Limb (tissue), 2 donors: ENCODE measurements at regions not wholly inside any gene's neighbourhood (a gene's known extent, or its start where the extent isn't known, plus 50 kb on each side); places are given as distances from the start of the nearest gene placed in this dataset.
A peak's percentile ranks its signal among the peaks of the same experiment; 100 is the strongest.
"Not testable (repeated sequence)": the region's sequence is repeated elsewhere in the genome, so short reads cannot be mapped to it uniquely, and the experiment has no call there.

Source experiments
- DNase-seq, 2 donors: peaks; one replicate each; pipeline ENCODE4 v3.0.0-alpha.2; 2016; ENCODE audit errors: extremely low spot score in 2 of 2

DNA sequence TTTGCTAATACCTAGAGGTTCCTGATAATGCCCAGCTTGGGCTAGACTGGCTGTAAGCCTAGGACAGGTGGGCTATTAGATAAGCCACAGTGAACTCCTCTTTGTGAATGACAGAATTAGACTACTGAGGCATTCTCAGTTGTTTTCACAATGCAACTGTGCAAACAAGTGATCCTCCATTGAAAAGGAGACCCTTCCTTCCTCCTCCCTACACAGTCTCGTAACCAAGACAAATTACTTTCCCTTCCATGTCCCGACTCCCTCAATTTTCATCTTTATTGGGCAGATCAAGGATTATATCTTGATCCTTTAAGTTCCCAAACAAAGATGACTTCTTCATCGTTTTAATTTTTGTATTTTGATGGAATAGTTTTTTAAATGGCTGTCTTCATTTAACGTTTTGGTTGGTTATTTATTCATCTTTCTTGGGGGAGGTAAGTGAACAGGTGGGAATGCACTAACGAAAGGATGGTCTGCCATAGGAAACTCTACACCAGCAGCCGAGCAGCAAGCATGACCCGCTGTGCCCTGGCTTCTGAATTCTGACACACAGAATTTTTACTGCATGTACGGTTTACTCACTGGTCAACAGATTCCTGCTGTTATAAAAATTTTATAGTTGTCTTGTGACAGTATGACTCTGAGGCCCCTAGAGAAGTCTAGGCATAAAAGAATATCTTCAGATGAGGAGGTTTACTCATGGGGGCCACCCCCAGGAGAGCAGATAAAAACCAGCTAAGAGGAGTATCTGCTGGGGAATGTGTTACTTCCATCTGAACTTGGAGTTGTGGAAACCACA, 137.5 kb upstream of the TUT7 start:
- no peak for DNase-seq

DNA sequence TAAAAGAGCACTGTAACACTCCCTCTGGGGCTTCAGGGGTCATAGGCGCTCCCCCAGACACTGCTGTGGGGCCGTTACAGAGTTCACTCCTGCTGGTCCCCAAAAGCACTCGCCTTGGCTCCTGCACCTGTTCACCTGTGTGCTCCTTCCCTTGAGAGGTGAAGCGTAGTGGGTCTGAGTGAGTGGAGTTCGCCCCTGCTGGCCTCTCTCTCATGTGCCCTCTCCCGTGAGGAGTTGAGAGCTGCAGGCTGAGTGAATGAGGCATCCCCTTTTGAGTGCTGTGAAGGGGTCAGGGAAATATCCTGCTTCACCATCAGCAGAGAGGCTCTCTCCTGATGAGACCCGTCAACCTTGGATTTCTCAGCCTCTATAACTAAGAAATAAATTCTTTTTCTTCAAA, 134.6 kb upstream of the TUT7 start:
- DNase-seq = no peak

DNA sequence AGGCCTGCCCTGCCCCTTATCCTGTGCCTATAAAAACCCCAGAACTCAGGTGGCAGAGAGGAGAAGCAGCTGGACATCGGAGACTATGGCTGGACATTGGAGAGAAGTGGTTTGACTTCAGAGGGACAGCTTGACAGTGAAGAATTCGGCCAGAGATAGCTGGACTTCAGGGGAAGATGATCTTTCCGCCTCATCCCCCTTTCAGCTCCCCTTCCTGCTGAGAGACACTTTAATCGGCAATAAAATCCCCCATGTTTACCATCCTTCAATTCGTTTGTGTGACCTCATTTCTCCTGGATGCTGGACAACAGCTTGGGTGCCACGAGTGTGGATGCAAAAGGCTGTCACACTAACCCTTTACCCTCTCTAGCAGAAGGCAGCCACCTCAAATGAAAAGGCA, 134.1 kb upstream of the TUT7 start:
- no peak for DNase-seq

DNA sequence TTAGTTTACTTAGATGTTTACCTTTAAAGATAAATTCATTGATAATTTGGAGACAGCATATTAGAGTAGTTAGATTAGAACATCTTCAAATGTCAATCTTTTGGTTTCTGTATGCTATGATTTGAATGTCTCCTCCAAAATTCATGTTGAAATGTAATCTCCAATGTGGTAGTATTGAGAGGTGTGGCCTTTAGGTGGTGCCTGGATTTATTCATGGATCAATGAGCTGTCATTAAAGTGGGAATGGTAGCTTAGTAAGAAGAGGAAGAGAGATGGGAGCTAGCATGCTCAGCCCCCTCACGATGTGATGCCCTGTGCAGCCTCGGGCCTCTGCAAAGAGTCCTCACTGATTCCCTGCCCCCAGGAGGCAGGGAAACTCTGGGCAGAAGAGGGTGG, 133.6 kb upstream of the TUT7 start:
- DNase-seq = no peak

DNA sequence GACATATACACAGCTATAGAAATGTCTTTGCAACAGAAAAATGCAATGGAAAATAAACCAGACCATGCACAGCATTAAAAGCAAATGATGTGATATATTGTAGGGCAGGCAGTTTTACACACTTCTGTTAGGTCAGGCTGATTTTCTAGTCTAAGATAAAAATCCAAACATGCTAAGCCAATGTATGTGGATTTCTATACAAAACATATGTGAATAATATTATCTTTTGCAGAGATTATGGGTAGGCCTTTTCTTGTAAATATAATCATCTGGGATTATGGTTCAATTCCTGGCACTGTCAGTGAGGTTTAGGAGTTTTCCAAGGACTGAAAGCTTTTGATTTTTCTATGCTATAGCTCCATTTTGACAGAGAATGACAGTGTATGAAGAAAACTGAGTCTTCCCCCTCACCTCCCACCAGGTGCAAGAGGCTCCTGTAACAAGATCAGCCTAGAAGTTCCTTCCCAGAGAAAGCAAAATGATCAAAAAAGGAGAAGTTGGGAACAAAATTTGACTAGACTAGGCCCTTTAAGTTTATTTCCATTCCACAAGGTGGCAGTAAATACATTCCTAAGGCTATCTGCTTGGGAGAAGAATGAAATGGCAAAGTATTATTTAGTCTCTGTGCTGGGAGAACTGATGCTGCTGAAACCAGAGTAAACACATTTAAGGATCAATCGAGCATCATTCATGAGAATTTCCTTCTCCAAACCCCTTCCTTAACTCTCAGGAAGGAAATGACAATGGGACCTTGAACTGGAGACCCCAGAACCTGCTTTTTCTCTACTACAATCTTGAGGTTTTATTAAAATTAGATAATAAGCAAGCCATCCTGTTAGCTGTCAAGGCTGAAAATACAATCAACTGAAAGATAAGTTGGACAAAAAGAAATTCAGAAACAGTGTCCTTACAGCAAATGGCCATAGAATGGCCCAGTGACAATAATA, 133.0 kb upstream of the TUT7 start:
- peak in 1 of 2 donors; percentile 93 for DNase-seq

DNA sequence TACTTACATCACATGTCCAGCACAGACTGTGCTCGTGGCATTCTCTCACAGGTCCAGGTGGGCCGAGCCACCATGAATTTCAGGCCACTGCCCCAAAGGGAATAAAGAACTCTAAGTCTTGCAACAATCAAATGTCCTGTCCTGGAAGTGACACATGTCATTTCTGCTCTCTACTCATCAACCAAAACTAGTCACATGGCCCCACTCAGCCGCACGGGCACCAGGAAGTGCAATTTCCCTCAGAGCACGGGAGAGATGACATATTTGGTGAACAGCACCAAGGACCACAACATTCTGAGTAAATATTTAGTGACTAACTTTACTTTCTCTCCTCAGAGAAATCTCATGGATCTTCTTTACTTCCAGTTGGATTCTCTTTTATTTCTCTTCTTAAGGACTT, 131.1 kb upstream of the TUT7 start:
- DNase-seq = no peak

GRCh38 chr9:86483496-86483895, 129.3 kb upstream of the TUT7 start:
- DNase-seq = no peak

DNA sequence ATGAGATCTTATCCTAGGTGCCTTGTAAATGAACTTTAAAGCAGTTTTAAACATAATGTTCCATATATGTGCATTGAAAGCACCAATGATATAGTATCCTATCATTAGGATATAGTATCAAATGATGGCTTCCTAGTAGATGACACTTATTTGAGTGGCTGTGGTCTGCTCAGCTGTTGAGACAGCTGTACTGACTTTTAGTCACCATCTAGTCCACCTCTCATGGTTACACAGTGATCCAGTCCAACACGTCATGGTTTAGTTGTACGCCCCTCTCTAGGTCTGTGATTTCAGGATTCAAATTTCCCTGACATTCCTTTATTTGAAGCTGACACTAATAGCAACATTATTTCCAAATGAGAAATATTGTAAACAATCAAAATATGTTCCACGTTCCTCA, 127.3 kb upstream of the TUT7 start:
- no peak for DNase-seq

GRCh38 chr9:86475255-86475654, 121.0 kb upstream of the TUT7 start:
- DNase-seq = not testable (repeated sequence)

GRCh38 chr9:86471171-86471815, 117.1 kb upstream of the TUT7 start:
- no peak for DNase-seq

DNA sequence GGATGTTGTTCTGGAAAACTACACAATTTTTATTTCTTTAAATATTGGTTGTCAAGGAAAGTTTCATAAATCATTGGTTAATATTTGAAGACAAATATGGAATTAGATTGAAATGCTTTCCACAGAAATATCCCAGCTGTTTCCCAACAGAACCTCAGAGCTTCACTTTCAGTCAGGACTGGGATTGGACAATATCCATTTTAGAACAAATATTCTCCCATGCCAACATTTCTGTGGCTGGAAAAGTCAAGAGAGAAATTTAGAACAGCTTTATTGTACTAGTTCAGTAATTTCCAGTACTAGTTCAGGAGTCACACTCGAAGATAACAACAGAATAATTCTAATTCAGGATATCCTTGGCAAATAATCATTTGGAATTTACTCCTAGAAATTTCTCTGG, 116.1 kb upstream of the TUT7 start:
- DNase-seq = no peak

GRCh38 chr9:86469476-86470250, 115.5 kb upstream of the TUT7 start:
- DNase-seq = no peak

GRCh38 chr9:86464242-86464641, 110.0 kb upstream of the TUT7 start:
- DNase-seq = no peak

- DNase-seq = no peak
Observed at GRCh38 chr9:86460216-86461002, 106.2 kb upstream of the TUT7 start.

- DNase-seq = no peak
Observed at GRCh38 chr9:86459599-86460155, 105.5 kb upstream of the TUT7 start.

DNA sequence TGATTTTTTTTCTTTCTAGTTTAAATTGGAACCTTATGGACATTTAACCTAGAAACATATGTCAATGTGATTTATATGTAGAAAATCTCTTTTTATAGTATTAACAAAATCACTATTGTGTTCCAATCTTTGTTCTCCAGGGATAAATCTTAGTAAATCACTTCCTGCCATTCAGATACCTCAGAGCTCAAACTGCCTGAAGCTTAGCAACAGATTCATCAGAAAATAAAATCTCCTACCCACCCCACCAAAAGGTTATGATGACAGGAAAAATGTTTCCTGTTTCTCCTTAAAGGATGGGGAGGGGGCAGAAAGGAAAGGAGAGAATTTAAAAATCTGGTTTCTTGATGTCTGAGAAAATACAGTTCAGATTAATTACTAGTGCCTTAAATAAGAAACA, 105.0 kb upstream of the TUT7 start:
- no peak for DNase-seq

GRCh38 chr9:86458191-86458855, 104.1 kb upstream of the TUT7 start:
- DNase-seq = no peak

DNA sequence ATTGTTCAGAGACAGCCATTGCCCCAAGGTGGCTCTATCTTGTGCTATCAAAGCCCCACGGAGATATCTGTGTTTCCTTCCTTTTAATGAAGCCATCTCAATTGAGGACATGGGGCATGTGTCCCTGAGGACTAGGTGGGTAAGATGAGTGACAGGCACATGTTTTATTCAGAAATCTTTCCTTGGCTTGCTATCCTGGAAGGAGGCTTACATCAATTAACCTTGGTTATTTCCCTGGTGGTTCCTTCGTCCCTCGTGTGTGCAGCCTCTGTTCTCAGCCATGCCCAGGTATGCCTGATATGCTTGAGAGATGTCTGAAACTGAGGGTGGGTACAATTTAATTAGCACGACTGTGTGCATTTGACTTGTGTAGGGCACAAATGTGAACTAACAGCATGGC, 102.2 kb upstream of the TUT7 start:
- DNase-seq = no peak

DNA sequence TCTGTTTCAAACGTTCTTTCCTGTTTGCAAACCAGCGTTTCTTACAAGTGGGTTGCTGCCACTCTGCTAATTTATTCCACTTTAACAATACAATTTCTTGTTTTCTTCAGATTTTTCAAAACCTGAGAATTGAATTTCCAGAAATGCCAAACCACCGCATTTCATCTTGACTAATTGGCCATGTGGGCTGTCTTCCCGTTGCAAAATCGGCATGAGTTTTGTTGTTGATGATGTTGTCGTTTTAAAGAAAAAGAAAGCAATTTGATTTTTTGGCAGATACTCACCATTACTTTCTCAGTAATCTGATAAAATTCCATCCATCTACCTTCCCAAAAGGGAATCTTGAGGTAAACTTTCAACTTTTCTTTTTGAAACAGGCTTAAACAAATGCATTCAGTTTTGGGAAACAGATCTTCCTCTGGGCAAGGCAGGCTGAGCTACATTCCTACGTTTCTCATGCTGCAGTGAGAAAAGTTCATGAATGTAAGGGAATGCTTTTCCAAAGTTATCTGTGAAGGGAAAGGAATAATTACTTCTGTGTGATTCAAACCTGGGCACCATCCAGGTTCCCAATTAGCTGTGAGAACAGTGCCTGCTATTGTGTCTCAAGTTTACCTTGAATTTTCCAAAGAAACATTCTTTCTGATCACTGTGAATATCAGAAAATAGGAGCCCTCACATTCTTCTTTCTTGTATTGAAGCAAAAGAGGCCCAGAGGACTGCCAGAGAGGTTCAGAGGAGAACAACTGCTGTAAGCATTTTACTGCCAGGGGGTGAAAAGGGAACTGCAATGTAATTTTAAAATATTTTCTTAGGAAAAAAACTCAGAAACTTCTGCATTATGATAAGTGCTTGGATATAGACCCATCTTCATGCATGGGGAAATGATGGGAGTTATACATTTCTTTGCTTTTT, 100.7 kb upstream of the TUT7 start:
- no peak for DNase-seq
